Loucy (cell line): ENCODE measurements at regions not wholly inside any gene's neighbourhood (a gene's known extent, or its start where the extent isn't known, plus 50 kb on each side); places are given as distances from the start of the nearest gene placed in this dataset.

ENCODE experiments used
- CTCF ChIP-seq: fragments of 200-600 bp; sonication (generic); conservative IDR thresholded peaks from 2 replicates; pipeline ENCODE4 v1.5.1; 2014; ENCODE audit warnings: mild to moderate bottlenecking, antibody characterized with exemption, low read length
- EZH2phosphoT487 ChIP-seq: fragments of 200-600 bp; IDR thresholded peaks from 2 replicates; pipeline ENCODE4 v1.6.1; 2018; ENCODE audit warnings: antibody characterized with exemption, mild to moderate bottlenecking, moderate library complexity, borderline replicate concordance

GRCh38 chr5:72720205-72720604 lies 96.3 kb upstream of the TNPO1 start:
- TF ChIP-seq CTCF (no peak), EZH2phosphoT487 (no peak)
